SK-N-SH (cell line): ENCODE measurements at regions not wholly inside any gene's neighbourhood (a gene's known extent, or its start where the extent isn't known, plus 50 kb on each side); places are given as distances from the start of the nearest gene placed in this dataset.

Experiments used
- CTCF ChIA-PET: fragments of 300-600, 350-600 bp; formaldehyde crosslinking; extraction: SDS; loops from one replicate; lab custom pipeline; 2021; lab: Yijun Ruan, JAX
- POLR2A ChIA-PET: fragments of 350-600 bp; sonication (Branson Sonifier 250); formaldehyde crosslinking; extraction: SDS; loops from one replicate; lab custom pipeline; 2020; ENCODE audit warnings: antibody characterized with exemption, inconsistent platforms; lab: Yijun Ruan, JAX
- DNase-seq: peaks from one replicate; pipeline ENCODE4 v3.0.0; 2012
- H2AFZ ChIP-seq: fragments of 200-600 bp; sonication (generic); 2 replicates; pipeline ENCODE4 v1.8.1; 2016; ENCODE audit warnings: antibody characterized with exemption, mild to moderate bottlenecking, low read depth
- H3F3A ChIP-seq: fragments of 200-600 bp; sonication (generic); replicated peaks from 2 replicates; pipeline ENCODE3; 2016; ENCODE audit warnings: antibody characterized with exemption, mild to moderate bottlenecking; ENCODE audit not compliant: insufficient read depth
- H3K27ac ChIP-seq, 2 experiments: fragments of 200-500 bp in 1 of 2; fragments of 200-600 bp in 1 of 2; sonication (Bioruptor generic) in 1 of 2; sonication (generic), shearing (Covaris generic) in 1 of 2; 2 replicates each; pipeline versions ENCODE4 v1.5.1 to v1.6.1; 2014 to 2016; ENCODE audit warnings: low read depth in 2 of 2, inconsistent platforms in 1 of 2, low read length in 1 of 2, mild to moderate bottlenecking in 1 of 2, mixed read lengths in 1 of 2
- H3K27me3 ChIP-seq: fragments of 200-600 bp; sonication (generic), shearing (Covaris generic); 2 replicates; pipeline ENCODE4 v1.6.1; 2016; ENCODE audit warnings: mixed run types; ENCODE audit not compliant: insufficient read depth
- H3K36me3 ChIP-seq, 2 experiments: fragments of 200-500 bp in 1 of 2; fragments of 200-600 bp in 1 of 2; sonication (Bioruptor generic) in 1 of 2; sonication (generic) in 1 of 2; replicated peaks in 1 of 2; 2 replicates each; pipeline versions ENCODE3 to v1.5.1; 2014 to 2016; ENCODE audit warnings: low read length in 1 of 2, mild to moderate bottlenecking in 1 of 2; ENCODE audit not compliant: insufficient read depth in 2 of 2, control insufficient read depth in 1 of 2
- H3K4me1 ChIP-seq, 2 experiments: fragments of 200-500 bp in 1 of 2; fragments of 200-600 bp in 1 of 2; sonication (Bioruptor generic) in 1 of 2; sonication (generic), shearing (Covaris generic) in 1 of 2; 2 replicates each; pipeline versions ENCODE4 v1.5.1 to v1.6.1; 2014 to 2016; ENCODE audit warnings: low read depth in 1 of 2, low read length in 1 of 2, mixed run types in 1 of 2; ENCODE audit not compliant: insufficient read depth in 2 of 2, control insufficient read depth in 1 of 2
- H3K4me2 ChIP-seq: fragments of 200-600 bp; sonication (generic), shearing (Covaris generic); 2 replicates; pipeline ENCODE4 v1.6.1; 2017; ENCODE audit warnings: mixed run types
- H3K4me3 ChIP-seq, 2 experiments: fragments of 200-500 bp in 1 of 2; fragments of 200-600 bp in 1 of 2; sonication (Bioruptor generic) in 1 of 2; sonication (generic), shearing (Covaris generic) in 1 of 2; 2 replicates each; pipeline versions ENCODE4 v1.5.1 to v1.8.1; 2014 to 2016; ENCODE audit warnings: low read depth in 2 of 2, inconsistent platforms in 1 of 2, low read length in 1 of 2, mild to moderate bottlenecking in 1 of 2, mixed read lengths in 1 of 2, moderate library complexity in 1 of 2
- H3K79me2 ChIP-seq: fragments of 200-600 bp; sonication (generic); 2 replicates; pipeline ENCODE4 v1.8.1; 2017; ENCODE audit warnings: mild to moderate bottlenecking; ENCODE audit not compliant: insufficient read depth
- H3K9ac ChIP-seq: fragments of 200-600 bp; sonication (generic); 2 replicates; pipeline ENCODE4 v1.6.1; 2017; ENCODE audit warnings: mixed run types
- H3K9me2 ChIP-seq: fragments of 200-600 bp; sonication (generic); 2 replicates; pipeline ENCODE4 v1.6.1; 2017; ENCODE audit warnings: mixed run types
- H3K9me3 ChIP-seq: fragments of 200-600 bp; sonication (generic); 2 replicates; pipeline ENCODE4 v1.6.1; 2017; ENCODE audit warnings: mixed run types, mild to moderate bottlenecking, moderate library complexity
- H4K20me1 ChIP-seq: fragments of 200-600 bp; sonication (generic); 2 replicates; pipeline ENCODE4 v1.6.1; 2017; ENCODE audit warnings: mild to moderate bottlenecking, mixed run types; ENCODE audit not compliant: insufficient read depth
- CHD2 ChIP-seq: fragments of 150-350 bp; IDR thresholded peaks from 2 replicates; pipeline ENCODE4 v1.6.1; 2018; ENCODE audit warnings: low read length; ENCODE audit not compliant: partially characterized antibody
- ELF1 ChIP-seq: IDR thresholded peaks from 2 replicates; pipeline ENCODE4 v1.4.0; 2012
- EP300 ChIP-seq, 2 experiments: IDR thresholded peaks; 2 replicates each; pipeline versions ENCODE4 v1.4.0 to v1.6.1; 2012; ENCODE audit warnings: borderline replicate concordance in 1 of 2, low read depth in 1 of 2, low read length in 1 of 2
- EZH2phosphoT487 ChIP-seq: fragments of 200-600 bp; sonication (generic); IDR thresholded peaks from 2 replicates; pipeline ENCODE4 v1.6.1; 2017; ENCODE audit warnings: low read depth, mixed run types, mild to moderate bottlenecking, antibody characterized with exemption, moderate library complexity, borderline replicate concordance
- FOXJ3 ChIP-seq: sonication (generic); formaldehyde crosslinking; IDR thresholded peaks from 2 replicates; pipeline ENCODE4 v1.5.1; 2020; ENCODE audit warnings: mild to moderate bottlenecking, missing genetic modification reagents
- FOXM1 ChIP-seq: IDR thresholded peaks from 2 replicates; pipeline ENCODE4 v1.4.0; 2012; ENCODE audit warnings: low read depth, mild to moderate bottlenecking
- GABPA ChIP-seq: IDR thresholded peaks from 2 replicates; pipeline ENCODE4 v1.4.0; 2012; ENCODE audit warnings: low read depth, mild to moderate bottlenecking
- GATA2 ChIP-seq: sonication (generic); formaldehyde crosslinking; IDR thresholded peaks from 2 replicates; pipeline ENCODE4 v1.5.0; 2020; ENCODE audit warnings: mild to moderate bottlenecking, missing genetic modification reagents
- NRF1 ChIP-seq: IDR thresholded peaks from 2 replicates; pipeline ENCODE4 v1.6.1; 2012; ENCODE audit warnings: low read depth, mild to moderate bottlenecking, low read length
- POLR2AphosphoS5 ChIP-seq: IDR thresholded peaks from 2 replicates; pipeline ENCODE4 v1.6.1; 2012; ENCODE audit warnings: low read depth, low read length
- RFX5 ChIP-seq: IDR thresholded peaks from 2 replicates; pipeline ENCODE4 v1.6.1; 2012; ENCODE audit warnings: mild to moderate bottlenecking, improper control_type of control experiment, low read length
- RXRA ChIP-seq: IDR thresholded peaks from 2 replicates; pipeline ENCODE4 v1.4.0; 2012; ENCODE audit warnings: low read depth, mild to moderate bottlenecking, borderline replicate concordance
- TEAD4 ChIP-seq: IDR thresholded peaks from 2 replicates; pipeline ENCODE4 v1.4.0; 2012; ENCODE audit warnings: mild to moderate bottlenecking, borderline replicate concordance; ENCODE audit not compliant: insufficient read depth
- YY1 ChIP-seq: IDR thresholded peaks from 2 replicates; pipeline ENCODE4 v1.4.0; 2012; ENCODE audit warnings: low read depth, mild to moderate bottlenecking
- WGBS: methylation state at CpG from one replicate; pipeline ENCODE4 v1.1.6; 2017; ENCODE audit warnings: low lambda C conversion rate; 5-methylcytosine and 5-hydroxymethylcytosine counted together
- TF ChIP-seq, protein P1 (sequence below): fragments of 150-350 bp; IDR thresholded peaks from 2 replicates; pipeline ENCODE4 v1.6.1; 2016; ENCODE audit warnings: mild to moderate bottlenecking, low read depth, low read length
- TF ChIP-seq, protein P2 (sequence below): IDR thresholded peaks from 2 replicates; pipeline ENCODE4 v1.4.0; 2012; ENCODE audit warnings: low read depth, borderline replicate concordance
- TF ChIP-seq, protein P3 (sequence below): fragments of 150-350 bp; IDR thresholded peaks from 2 replicates; pipeline ENCODE4 v1.6.1; 2017; ENCODE audit warnings: antibody characterized with exemption, low read length, low read depth, borderline replicate concordance
- TF ChIP-seq, protein P4 (sequence below): IDR thresholded peaks from 2 replicates; pipeline ENCODE4 v1.4.0; 2012; ENCODE audit warnings: low read depth

DNA sequence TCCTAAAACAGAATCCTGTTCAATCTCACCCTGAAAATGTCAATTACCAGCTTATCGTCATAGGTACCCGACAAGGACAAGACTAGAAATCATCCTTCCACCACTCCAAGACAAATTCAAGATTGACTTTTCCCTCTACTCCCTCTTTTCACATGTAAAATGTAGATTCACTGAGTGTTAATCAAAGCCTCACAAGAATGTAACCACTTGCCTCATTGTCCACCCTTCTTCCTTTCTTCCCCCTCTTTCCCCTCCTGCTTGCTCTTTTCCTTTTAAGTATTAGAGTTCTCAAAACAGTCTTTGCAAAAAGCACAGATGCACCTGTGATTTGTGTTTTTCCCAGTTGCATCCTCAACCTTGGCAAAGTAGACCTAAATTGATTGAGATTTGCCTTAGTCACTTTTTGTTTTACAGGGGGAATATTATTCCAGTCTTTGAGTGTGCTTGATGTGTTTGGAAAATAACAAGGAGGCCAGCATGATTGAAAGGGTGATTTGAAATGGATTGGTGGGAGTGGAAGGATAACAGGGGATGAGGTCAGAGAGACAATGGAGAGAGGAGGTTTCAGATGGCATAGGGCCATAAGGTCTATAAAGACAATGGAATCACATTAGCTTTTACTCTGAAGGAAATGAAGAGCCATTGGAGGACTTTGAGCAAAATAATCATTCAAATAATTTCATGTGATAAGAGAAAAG, 231.3 kb upstream of the TYRP1 start:
- Histone ChIP-seq H3K27me3 (no peaks in the 10 kb centered on the region), H3K4me1 (no peaks in the 10 kb centered on the region), H4K20me1 (no peaks in the 10 kb centered on the region), H3K9me2 (no peaks in the 10 kb centered on the region), H3K27ac (no peak overlapping the region), H3K36me3 (no peaks in the 10 kb centered on the region), H3K79me2 (no peaks in the 10 kb centered on the region), H3K4me3 (no peak overlapping the region), H3K4me2 (no peak overlapping the region), H3K9ac (no peak overlapping the region), H3K9me3 (no peaks in the 10 kb centered on the region), H2AFZ (no peak overlapping the region), H3F3A (no peaks in the 10 kb centered on the region)
- WGBS: 2% methylated on average over 2 of the region's 2 CpGs
- ChIA-PET CTCF (no interaction called here), POLR2A (no interaction called here)
- no peak for DNase-seq
- no peak for TF ChIP-seq ELF1
- TF ChIP-seq FOXM1: no peak
- TF ChIP-seq, protein P1, sequence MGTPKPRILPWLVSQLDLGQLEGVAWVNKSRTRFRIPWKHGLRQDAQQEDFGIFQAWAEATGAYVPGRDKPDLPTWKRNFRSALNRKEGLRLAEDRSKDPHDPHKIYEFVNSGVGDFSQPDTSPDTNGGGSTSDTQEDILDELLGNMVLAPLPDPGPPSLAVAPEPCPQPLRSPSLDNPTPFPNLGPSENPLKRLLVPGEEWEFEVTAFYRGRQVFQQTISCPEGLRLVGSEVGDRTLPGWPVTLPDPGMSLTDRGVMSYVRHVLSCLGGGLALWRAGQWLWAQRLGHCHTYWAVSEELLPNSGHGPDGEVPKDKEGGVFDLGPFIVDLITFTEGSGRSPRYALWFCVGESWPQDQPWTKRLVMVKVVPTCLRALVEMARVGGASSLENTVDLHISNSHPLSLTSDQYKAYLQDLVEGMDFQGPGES: no peak
- TF ChIP-seq, protein P2, sequence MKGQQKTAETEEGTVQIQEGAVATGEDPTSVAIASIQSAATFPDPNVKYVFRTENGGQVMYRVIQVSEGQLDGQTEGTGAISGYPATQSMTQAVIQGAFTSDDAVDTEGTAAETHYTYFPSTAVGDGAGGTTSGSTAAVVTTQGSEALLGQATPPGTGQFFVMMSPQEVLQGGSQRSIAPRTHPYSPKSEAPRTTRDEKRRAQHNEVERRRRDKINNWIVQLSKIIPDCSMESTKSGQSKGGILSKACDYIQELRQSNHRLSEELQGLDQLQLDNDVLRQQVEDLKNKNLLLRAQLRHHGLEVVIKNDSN: no peak
- TF ChIP-seq EZH2phosphoT487: no peak
- TF ChIP-seq GABPA: no peak
- TF ChIP-seq CHD2: no peak
- TF ChIP-seq RXRA: no peak

DNA sequence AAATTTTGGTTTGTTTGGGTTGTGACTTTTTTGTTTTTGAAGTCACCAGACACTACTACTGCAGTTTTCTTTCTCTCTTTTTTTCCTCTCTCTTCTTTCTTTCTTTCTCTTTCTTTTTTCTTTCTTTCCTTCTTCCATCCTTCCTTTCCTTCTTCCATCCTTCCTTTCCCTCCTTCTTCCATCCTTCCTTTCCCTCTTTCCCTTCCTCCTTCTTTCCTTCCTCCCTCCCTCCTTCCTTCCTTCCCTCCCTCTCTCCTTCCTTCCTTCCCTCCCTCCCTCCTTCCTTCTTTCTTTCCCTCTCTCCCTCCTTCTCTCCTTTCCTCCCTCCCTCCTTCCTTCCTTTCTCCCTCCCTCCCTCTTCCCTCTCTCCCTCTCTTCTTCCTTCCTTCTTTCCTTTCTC, 230.3 kb upstream of the TYRP1 start:
- H3K4me1 ChIP-seq: no peaks in the 10 kb centered on the region
- CTCF ChIA-PET: interaction anchor here (1.9 kb wide), 1 partner anchor 19 kb away, joined by 6 read pairs; no protein-coding TSS in a partner anchor
- H2AFZ ChIP-seq: no peak overlapping the region
- no peaks in the 10 kb centered on the region for H3K36me3 ChIP-seq
- TF ChIP-seq FOXJ3 (CRISPR knock-in tag) (no peak), RXRA (no peak)
- no peaks in the 10 kb centered on the region for H3K27me3 ChIP-seq
- DNase-seq: no peak
- no peaks in the 10 kb centered on the region for H4K20me1 ChIP-seq
- no peaks in the 10 kb centered on the region for H3F3A ChIP-seq
- POLR2A ChIA-PET: no interaction called here
- H3K9me3 ChIP-seq: no peaks in the 10 kb centered on the region
- H3K9ac ChIP-seq: no peak overlapping the region
- H3K4me2 ChIP-seq: no peak overlapping the region
- H3K4me3 ChIP-seq: no peak overlapping the region
- no peaks in the 10 kb centered on the region for H3K79me2 ChIP-seq
- H3K27ac ChIP-seq: no peak overlapping the region
- H3K9me2 ChIP-seq: no peaks in the 10 kb centered on the region

DNA sequence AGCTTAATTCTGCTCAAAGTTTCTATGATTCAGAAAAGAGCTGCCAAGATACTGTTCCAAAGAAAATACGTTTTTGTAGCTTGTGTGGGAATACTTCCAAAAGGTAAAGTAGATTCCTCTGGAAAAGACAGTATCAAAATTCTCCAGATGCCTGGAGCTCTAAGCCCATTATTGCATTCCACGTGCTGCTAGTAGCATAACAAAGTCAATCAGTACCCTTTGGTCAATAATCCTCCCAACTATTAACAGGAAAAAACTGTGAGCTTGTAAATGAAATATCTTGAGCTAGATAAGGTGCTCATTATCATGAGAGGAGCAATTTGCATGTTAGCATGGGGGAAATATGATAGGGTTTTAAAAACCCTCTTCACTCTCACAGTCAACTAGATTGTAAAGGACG, 229.5 kb upstream of the TYRP1 start:
- no peaks in the 10 kb centered on the region for H3K9me2 ChIP-seq
- no peaks in the 10 kb centered on the region for H3K4me1 ChIP-seq
- H3K4me3 ChIP-seq: no peak overlapping the region
- TF ChIP-seq, protein P3, sequence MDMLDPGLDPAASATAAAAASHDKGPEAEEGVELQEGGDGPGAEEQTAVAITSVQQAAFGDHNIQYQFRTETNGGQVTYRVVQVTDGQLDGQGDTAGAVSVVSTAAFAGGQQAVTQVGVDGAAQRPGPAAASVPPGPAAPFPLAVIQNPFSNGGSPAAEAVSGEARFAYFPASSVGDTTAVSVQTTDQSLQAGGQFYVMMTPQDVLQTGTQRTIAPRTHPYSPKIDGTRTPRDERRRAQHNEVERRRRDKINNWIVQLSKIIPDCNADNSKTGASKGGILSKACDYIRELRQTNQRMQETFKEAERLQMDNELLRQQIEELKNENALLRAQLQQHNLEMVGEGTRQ: no peak
- TF ChIP-seq YY1 (no peak), RFX5 (no peak), GATA2 (no peak), EZH2phosphoT487 (no peak), EP300 (IDR thresholded peaks at IDR 0.05; ENCODE audit: borderline replicate concordance in 1 of 2, low read depth in 1 of 2, low read length in 1 of 2) (no peak), GABPA (no peak), POLR2AphosphoS5 (no peak), CHD2 (no peak), NRF1 (no peak), TEAD4 (no peak)
- TF ChIP-seq, protein P4, sequence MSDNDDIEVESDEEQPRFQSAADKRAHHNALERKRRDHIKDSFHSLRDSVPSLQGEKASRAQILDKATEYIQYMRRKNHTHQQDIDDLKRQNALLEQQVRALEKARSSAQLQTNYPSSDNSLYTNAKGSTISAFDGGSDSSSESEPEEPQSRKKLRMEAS: no peak
- ChIA-PET CTCF (interaction anchor here (1.0 to 1.9 kb wide), 3 partner anchors 8 to 20 kb away, joined by 5 to 10 read pairs (median 6); no protein-coding TSS in a partner anchor), POLR2A (no interaction called here)
- H3K79me2 ChIP-seq: no peaks in the 10 kb centered on the region
- no peaks in the 10 kb centered on the region for H3K27me3 ChIP-seq
- H3K36me3 ChIP-seq: no peaks in the 10 kb centered on the region
- H2AFZ ChIP-seq: no peak overlapping the region
- no peak overlapping the region for H3K27ac ChIP-seq
- H3K4me2 ChIP-seq: no peak overlapping the region
- no peaks in the 10 kb centered on the region for H4K20me1 ChIP-seq
- H3F3A ChIP-seq: no peaks in the 10 kb centered on the region
- H3K9ac ChIP-seq: no peak overlapping the region
- no peaks in the 10 kb centered on the region for H3K9me3 ChIP-seq
- WGBS: 2% methylated on average over 3 of the region's 3 CpGs
- no peak for DNase-seq
